Inferior parietal cortex (tissue), 1 donor: ENCODE measurements at regions not wholly inside any gene's neighbourhood (a gene's known extent, or its start where the extent isn't known, plus 50 kb on each side); places are given as distances from the start of the nearest gene placed in this dataset.

Source experiments
- DNase-seq: peaks from one replicate; pipeline ENCODE4 v3.0.0-alpha.2; 2016; ENCODE audit errors: extremely low spot score

DNA sequence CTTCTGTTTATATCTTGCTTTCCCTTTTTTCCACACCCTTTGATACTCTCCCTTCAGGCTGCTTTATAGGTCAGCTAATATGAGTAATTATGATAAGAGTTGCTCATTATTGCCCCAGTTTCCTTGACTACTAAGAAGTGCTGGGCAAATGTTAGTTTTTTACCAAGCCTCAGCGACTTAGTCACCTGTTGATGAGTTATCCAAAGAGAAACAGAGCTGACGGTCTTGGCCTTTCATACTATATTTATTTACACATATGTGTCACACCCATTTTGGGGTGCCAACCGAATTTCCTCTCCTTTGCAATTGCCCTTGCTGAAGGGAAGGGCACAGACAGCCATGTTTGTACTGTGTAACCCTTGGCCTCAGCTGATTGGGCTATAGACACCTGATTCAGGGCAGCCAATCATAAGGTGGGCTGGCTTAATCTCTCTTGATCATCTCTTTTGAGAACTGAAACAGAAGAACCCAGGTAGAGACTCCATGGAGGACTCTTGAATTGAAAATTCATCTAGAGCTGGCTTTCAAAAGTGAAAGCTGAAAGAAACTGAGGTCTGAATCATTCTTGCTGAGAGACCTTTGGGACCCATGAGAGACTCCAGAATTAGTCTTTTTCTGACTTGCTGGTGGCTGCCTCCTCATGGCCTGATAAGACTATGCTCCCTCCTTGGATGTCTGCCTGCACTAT is 111.7 kb upstream of the RPS6KA3 start:
- no peak for DNase-seq

DNA sequence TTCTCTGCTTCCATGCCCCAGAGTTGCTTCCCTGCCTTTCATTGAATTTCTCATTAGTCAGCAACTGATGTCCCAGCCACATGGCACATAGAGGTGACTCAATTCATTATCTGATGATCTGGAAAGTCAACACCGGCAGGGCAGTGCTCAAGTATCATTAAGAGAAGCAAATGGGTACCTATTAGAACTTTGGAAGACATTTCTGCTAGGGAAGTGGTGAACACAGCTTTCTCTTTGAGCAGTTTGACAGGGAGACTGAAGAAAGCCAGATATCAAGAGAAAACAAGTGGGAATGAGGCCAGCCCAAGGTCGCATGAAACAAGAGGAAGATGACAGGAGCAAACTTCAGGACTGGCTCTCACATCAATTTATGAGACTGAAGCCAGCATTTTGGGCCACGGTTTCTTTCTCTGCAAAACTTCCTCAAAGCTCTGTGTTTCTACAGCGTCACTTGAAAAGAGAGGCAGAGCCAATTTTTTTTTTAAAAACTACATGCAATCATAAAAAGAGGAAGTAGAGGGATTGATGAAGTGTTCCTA is 108.3 kb upstream of the RPS6KA3 start:
- no peak for DNase-seq

DNA sequence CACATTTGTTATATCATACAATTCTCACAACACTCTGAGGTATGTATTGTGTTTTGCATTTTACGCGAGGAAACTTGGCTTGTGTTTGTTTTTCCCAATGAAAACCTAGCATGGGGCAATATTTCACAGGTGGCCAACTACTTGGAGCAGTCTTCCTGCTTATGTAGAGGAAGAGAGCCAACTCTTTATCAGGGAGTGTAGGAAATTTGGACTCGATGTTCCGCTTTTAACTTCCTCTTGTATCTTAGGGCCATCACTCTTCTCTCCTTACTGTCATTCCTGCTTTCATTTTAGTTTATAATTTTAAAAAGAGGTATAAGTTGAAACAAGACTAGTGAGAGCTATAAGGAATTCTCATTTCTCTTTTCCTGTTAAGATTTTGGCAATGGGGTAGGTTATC is 107.7 kb upstream of the RPS6KA3 start:
- no peak for DNase-seq

DNA sequence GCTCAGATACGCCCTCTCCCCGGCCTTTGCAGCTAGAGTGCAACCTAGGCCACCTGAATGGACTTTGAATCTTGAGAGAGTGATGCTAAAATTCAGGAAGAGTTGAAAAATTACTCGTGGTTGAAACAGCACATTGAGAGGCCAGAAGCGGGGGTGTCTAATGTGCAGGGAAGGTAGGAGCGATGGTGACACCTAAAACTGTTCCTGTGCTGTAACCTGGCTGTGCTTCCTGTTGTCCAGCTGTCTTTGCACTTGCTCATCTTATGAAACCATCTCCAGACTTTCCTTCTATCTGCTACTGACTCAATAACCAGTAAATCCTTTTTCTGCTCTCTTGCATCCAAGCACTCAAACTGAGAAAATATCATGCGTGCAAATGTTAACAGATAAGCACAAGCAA is 106.4 kb upstream of the RPS6KA3 start:
- DNase-seq, result no peak

DNA sequence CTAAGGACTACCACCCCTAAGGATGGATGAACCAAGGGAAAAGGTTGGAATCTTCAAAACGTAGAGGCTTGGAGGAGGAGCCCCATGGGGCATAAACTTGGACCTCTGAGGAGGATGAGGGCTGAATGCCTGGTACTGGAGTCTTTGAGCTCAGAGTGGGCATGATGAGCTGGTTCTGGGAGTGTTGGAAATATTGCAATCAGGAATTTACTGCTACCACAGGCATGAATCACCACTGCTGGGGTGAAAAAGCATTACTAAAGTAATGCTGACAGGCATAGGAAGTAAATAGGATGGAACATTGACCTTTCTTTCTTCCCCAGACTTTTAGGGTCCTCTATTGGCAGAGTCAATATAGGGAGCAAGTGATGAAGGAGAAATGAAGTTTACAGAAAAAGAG is 105.8 kb upstream of the RPS6KA3 start:
- no peak for DNase-seq

DNA sequence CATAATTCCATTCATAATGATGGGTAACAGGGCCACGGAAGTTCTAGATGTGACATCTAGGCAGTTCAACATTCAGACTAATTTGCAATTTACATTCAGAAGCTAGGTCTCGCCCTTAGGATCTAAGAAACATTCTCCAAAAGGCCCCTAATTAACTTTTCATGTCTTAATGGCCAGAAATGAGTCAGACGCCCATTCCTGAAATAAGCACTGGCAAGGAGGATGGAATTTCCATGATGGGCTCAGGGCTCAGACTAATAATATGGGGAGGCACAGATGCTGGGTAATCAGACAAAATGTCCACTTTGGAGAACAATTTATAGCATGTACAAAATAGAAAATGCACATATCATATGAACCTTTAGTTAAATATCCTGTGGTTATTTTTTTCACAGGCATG is 102.8 kb upstream of the RPS6KA3 start:
- DNase-seq, result no peak

DNA sequence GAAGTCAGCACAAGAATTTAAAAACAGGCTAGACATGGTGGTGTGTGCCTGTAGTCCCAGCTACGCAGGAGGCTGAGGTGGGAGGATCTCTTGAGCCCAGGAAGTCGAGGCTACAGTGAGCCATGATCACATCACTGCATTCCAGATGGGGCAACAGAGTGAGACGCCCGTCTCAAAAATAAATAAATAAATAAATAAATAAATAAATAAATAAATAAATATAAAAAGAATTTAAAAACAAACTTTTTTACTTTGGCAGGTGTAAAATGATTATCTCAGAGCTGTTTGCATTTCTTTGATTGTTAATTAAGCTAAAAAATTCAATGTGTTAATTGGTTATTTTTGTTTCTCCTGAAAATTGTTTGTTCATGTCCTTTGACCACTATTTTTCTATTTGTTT is 97.5 kb upstream of the RPS6KA3 start:
- no peak for DNase-seq

DNA sequence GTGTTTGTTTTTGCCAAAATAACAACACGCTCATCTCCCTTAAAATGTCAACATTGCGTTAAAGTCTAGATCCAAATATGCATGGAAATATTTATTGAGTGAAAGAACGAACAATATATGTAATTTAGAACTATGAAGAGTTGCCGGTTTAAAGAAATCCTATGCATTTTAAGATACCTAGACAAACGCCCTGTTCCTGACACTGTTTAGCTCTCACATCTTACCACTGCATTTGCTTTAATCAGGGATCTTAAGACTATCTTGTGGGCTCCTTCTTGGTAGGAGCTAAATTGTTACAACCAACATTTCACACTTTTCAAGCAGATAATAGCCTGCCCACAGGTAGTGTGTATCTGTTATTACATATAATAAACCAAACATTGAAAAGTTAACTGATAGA is 96.6 kb upstream of the RPS6KA3 start:
- no peak for DNase-seq

DNA sequence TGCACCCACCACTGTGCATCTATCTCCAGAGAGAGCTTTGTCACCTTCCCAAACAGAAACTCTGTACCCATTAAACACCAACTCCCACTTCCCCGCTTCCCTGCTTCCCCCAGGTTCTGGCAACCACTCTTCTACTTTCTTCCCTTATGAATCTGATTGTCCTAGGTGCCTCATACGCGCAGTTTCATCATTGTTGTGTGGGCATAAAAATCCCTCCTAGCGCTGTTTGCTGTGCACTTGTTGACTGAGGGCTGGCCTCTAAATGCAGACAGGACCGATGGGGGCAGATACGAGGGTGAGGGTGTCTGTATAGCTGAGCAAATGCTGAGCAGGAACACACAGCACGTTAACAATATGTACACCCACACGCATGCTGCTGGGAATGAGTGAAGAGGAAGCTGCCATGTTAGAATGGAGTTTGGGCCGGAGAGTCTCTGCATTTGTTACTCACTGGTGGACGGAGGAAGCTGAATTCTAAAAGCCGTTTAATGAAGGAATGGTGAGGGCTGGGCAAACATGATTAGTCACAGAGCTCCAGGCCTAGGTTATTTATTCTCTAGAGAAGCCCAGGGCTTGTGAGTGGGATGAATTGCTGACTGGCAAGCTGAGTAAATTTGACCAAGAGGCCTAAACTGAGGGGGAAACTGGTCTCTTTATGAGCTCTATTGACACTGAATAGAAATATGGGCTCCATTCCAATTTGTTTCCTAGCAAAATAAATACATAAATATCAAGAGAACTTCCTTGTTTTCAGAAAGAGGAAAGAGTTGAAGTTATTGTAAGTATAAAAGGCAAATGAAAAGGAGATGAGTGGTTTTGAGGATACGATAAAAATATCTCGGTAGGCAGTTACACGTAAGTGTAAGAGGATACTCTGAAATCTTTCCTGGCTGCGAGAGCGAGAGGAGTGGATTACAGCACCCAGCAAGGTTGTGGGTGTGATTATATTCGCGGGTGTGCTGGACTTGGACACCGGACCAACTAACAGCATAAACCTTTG is 95.9 kb upstream of the RPS6KA3 start:
- DNase-seq, result peak; percentile 22

DNA sequence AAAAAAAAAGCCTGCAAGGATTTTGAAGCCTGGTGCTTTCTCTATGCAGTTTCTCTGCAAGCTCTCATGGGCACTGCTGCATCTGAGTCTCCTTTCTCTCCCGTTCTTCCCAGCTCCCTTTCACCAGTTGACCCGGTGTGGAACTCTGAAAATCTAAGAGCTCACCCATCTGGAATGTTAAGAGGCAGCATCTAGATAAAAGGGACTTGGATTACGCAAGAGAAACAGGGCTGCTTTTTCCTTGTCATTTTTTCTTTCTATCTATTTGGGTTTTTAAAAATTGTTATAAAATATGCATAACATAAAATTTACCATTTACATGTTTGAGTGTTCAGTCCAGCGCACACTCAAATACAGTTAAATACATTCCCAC is 95.2 kb upstream of the RPS6KA3 start:
- DNase-seq, result no peak

DNA sequence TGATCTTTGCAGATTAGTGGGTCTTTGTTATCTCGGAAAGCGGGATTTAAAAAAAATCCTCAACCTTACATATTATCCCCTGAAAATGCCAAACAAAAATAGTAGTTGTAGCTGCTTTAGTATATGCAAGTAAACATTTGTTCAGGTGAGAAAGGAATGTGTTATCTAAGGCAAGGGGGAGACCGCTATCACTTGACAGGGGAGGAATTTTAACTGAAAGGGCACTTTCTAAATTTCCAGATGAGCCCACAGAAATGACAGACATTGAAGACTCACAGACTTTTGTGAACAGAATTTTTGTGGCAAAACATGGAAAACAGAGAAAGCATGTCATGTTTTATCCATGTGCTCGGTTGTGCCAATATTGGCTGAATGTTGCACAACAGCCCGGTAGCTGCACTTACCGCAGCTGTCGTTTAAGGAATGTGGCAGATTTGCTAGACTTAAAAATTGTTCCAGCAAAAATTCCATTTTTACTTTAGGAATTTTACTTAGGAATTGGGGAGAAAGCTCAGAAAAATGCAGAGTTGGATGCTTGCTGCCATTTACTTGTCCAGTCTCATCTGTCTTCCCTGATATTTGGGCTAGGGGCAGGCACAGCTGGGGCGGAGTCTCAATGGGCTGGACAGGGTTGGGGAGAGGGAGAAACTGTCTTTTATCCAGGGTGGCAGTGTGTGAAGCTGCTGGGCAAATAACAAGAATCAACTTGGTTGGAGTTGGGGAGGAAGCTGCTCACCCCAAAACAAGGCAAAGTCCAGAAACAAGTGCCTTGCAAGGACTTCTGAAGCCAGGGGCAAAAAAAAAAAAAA is 94.6 kb upstream of the RPS6KA3 start:
- no peak for DNase-seq

DNA sequence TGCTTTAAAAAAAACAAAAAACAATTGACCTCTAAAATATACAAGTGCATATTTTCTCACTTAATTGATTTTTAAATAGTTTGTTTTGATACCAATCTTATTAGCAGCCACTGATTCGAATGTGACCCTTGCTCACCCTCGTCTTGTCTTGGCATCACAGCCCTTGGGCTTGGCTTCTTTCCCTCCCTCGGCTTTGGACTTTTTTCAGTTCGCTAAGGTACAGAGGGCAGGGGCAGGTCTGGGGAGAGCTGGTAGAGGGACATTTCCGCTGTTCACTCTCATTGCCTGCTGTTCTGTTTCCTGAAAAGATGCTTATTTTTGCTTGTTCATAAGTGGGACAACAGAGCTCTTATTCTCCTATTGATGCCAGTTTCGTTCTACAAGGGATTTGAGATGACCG is 88.5 kb upstream of the RPS6KA3 start:
- DNase-seq, result no peak

DNA sequence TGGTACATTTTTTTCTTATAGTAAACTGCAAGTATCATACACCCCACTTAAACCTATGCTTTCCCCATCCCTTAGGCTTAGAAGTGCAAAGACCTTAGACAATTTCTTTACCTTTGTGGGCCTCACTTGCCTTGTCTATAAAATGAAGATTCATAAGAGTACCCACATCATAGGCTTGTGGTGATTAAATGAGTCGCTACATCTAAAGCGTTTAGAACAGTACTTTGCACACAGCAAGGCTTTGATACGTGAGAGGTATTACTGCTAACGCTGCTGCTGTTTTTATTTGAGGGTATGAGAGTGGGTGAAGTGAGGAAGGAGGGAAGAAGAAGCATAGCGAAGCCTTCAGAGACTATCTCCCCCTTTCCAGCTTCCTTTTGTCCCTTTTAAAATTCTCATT is 87.8 kb upstream of the RPS6KA3 start:
- DNase-seq, result no peak

DNA sequence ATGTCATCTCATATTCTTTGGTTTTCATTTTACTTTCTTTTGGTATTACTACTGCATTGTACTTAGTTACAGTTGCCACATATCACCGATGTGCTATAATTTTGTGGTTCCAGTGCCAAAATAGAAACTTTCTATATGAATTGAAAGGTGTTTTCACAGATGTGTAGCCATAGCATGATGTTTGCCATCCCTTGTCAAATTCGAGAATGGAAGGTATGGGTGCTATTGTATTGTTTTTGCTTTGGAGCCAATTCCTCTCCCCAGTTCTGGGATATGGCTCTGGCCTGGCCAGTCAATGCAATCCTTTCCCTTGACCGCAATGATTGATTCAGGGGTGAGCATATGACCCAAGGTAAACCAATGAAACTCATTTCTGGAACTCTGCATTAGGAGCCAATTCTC is 86.2 kb upstream of the RPS6KA3 start:
- no peak for DNase-seq

DNA sequence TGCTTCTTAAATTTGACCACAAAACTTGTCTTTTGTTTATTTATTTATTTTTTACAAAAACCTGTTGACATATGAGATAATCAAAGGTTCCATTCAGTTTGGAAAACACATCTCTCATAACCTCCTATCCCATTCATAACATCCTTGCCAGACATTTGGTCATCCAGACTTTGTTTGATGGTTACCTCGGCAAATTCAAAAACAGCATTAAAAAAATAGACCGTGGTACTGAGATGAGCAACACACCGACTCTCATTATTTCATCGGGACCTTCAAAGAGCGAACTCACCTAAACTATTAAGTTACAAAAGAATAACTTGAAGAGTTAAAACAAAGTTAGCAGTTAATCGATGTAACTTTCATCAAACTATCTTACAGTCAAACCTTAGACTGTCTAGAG is 85.8 kb upstream of the RPS6KA3 start:
- no peak for DNase-seq

DNA sequence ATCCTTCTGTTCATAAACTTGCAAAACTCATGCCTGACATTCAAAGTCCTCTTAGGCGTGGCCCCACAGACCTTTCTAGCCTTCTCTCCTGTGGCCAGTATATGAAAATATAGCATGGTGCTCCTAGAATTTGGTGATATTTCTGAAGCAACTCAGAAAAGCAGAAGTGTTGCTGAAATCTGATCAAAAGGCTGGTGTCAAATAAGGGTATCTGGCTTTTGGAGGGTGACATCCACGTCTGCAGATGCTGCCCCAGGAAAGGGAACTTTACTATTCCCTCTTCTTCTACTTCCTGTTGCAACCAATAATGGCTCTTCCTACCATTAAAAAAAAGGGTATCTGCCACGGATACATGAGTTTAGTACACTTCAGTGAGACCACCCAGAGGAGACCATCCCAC is 83.9 kb upstream of the RPS6KA3 start:
- DNase-seq, result no peak

DNA sequence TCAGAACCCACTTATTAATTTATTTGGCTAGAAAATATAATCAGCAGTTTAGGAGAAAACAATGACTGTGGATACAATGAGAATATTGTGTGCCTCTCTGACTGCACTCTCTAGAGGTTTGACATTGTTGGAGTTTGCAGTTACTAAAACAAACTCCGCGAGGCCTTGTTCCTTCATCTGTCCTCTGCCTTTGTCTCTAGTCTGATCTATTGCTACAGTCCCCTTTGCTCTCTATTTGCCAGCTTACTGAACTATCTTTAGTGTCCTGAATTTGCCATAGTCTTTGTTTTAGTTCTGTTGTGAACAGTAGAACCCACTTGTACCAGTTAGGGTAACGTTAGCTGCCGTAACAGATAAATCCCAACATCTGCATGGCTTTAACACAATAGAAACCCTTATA is 81.4 kb upstream of the RPS6KA3 start:
- DNase-seq, result no peak

DNA sequence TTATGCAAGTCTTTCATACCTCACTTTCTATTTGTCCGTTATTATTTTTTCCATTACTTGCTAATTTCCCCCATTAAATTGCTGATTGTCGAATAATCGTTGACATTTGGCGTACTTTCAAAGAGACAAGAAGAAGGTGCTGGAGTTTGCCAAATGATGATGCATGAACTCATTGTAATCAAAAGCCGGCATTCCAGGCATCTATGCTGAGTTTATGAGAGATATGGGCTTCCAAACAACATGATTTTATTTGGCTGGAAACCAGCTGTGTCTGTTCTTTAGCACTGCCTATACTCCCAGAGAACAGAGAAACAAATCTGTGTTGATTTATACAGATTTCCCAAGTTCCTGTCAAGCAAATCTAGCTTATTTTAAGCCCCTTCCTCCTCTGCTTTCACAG is 80.8 kb upstream of the RPS6KA3 start:
- no peak for DNase-seq

DNA sequence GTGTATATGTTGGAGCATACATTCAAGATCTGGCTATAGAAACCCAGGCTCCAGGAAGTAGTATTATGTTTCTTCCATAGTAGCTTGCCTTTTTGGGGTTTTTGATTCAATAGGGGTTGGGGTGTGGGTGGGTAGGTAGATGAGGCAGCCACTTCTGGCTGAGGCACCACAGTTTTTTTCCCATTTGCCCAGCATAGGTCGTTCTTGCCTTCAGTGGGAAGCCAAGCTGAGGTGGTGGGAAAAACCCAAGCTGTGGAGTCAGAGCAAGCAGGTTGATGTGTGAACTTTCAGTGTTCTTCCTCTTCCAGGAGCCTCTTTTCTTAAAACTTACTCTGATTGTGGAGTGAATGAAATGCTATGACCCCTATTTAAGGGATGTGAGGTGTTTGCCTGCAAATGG is 67.0 kb upstream of the RPS6KA3 start:
- DNase-seq, result no peak

DNA sequence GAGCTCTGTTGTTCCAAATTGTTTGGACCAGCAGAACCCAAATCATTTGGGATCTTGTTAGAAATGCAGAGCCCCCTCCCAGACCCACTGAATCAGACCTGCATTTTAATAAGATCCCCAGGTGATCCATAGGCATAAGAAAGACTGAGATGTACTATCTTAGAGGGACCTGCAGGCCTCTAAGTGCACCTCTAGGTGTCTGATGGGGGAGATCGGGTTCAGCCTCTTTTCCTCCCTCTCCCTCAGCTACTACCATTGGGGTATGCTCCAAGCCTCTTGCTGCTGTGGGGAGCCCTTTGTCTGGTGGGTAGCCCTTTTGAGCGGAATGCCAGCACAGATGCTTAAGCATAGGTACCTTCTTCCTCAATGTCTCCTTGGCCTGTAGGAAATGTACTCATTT is 63.8 kb upstream of the RPS6KA3 start:
- DNase-seq, result no peak

DNA sequence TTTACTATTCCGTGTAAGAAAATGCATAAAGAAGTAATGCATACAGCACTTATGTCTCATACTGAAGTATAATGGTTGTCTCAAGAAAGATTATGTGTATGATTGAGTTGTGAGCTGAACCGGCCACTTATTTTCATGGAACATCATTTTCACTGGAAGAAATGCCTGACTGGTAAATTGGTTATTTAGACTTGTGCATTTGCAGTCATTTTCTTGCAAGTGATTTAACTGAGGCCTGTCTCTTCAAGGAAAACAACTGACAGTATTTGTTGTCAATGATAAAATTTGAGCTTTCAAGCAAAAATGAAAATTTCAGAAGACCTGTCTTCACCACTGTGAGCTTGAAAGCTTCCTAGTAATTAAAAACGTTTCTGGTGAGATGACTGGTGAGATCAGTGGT is 62.7 kb upstream of the RPS6KA3 start:
- DNase-seq, result no peak

DNA sequence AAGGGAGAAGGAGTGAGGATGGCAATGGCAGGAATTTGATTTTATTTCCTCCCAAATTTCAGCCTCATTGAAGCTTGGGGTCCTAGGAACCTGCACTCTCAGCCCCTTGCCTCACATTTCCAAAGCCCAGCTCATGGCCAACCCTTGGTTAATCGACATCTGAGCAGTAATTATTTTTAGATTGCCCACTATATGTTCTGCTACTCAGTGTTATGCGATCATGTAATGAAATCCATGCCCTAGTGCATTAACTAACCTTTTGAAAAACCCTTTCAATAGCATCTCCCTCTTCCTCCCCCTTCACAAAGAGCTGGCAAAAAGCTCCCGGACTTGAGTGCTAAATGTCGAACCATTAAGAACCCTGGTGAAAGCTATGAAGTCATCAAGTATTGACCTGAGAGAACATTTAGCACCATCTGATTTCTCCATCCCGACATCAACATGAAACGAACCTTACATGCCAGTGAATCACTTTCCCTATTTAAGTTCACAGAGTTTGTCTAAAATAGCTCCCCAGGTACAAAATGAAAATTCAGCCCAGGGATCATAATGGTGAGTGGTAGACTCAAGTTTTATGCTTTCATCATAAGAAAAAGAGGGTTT is 59.2 kb upstream of the RPS6KA3 start:
- no peak for DNase-seq
